HT-29 (cell line): ENCODE measurements at regions not wholly inside any gene's neighbourhood (a gene's known extent, or its start where the extent isn't known, plus 50 kb on each side); places are given as distances from the start of the nearest gene placed in this dataset.

Experiments used
- DNase-seq: peaks from one replicate; pipeline ENCODE4 v3.0.0-alpha.2; 2015; ENCODE audit warnings: low spot score

- no peak for DNase-seq
Observed at GRCh38 chr1:93773049-93773838, 91.6 kb upstream of the BCAR3 start.

DNA sequence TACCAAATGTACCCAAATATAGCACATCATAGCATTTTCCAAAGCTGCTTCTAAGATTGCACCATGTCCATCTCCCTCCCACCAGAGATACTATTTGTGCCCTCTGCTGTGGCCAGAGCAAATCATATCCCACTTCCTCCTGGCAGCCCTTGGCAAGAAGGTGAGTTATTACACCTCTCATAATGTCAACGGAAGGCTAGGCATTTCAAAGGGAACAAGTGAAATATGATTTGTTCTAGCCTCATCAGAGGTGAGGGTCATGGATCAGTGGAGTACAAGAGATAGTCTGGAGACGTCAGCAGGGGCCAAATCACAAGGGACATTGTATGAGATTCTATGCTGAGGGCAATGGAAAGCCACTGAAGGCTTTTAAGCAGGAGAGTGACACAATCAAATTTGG is 90.2 kb upstream of the BCAR3 start:
- DNase-seq = no peak

- DNase-seq = peak; percentile 15
Observed at GRCh38 chr1:93770640-93771039, 89.0 kb upstream of the BCAR3 start.

DNA sequence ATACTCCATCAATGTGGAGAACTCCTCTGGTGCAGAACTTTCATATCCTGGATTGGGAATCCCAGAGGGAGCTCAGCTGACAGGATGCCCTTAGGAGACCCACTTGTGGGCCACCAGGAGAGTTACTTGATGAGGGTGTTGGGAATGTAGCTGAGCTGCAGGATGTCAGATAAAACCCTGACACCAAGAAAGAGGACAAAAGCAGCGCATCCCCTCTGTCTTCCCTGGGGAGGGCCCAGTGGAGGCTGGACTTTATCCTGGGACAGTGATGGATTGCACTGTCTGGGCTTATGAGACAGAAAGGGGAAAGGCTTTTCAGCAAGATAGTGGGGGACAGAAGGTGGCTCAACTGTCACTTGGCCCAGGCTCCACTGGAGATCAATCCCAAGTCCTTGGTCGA is 88.1 kb upstream of the BCAR3 start:
- no peak for DNase-seq

- DNase-seq = no peak
Observed at GRCh38 chr1:93768380-93768863, 86.8 kb upstream of the BCAR3 start.

DNA sequence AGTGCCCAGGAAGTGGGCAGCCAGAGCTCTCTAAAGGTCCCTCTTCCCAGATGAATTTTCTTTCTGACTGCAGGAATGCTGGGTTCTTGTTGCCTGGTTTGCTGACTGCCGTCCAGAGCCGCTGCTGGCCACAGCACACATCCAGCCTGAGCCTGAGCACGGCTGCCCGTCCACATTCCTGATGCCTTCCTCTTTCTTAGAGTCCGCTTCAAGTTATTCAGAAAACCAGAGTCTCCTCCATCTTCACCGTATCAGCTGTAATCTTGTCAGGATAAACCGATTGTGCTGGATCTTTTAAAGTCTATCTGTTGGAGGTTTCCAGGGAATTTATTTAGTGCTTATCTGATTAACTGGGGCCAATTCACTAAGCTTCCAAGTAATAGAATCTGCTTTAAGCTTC is 84.8 kb upstream of the BCAR3 start:
- DNase-seq = no peak

- DNase-seq = no peak
Observed at GRCh38 chr1:93765099-93765498, 83.5 kb upstream of the BCAR3 start.

DNA sequence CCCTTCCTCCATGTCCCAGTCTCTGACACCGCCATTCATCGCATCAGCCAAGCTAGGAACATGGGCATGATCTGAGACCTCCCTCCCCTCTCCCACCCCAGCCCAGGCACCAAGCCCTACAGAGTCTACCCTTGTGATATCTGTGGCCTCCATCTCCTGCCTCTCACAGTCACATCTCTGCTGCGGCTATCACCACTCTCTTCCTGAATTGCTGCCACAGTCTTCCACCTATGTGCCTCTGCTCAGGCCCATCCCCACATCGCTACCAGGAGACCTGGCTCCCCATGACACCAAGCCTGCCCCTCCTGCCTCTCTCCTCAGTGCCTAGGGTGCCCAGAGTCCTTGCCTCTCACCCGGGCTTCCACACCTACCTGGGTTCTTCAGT is 82.7 kb upstream of the BCAR3 start:
- no peak for DNase-seq

DNA sequence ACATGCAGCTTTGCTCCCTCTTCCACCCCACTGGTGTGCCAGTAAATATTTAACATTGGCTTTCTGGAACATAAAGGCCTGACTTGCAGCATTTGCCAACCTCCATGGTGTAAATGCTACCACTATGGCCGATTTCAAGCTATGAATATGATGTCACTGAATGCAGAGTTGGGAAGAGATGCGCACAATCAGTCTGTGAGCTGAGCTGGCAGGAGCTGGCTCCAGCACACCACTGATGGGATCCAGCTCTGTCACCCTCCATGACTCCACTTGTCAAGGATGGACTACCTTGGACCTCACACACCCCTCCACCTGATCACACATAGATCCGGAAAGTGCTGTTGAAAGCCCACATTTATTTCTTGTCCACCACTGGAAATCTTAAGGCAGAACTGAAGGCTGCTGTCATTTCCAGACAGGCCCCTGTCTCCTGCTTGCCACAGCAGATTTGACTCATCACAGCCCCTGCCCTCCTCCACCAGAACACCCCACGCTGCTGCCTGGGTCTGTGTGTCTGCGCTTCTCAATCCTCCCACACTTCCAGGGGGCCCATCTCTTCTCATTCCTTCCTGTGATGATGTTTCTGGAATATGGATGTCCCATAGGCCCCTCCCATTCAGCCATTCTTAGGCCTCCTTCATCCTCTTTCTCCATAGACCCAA is 82.2 kb upstream of the BCAR3 start:
- no peak for DNase-seq

DNA sequence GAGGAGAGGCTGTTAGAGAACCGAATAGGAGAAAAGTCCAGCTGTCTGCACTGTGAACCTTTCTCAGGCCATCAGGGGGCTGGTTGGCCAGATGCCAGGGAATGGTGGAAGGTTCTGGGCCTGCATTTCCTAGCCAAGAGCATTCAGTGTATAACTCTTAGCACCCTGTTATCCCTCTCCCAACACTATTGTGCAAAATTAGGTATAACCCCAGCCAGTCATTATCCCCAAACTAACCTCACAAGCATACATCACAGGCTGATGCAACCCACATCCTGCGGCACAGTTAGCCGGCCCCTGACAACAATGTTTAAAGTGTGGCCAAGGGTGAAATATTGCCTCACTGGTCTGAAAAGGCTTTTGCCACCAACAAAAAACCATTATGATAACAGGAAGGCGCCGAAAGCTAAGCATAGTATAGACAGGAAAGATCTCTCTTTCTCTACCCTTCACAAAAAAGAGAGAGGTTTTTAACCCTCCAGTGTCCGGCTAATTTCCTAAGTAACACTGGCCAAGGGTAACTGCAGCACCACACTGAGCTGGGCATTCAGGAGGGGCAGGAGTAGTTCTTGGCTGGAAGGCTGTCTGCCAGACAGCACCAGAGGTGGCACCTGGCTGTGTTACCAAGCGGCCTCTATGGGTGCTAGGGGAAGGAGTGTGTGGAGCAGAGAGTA is 77.3 kb upstream of the BCAR3 start:
- DNase-seq = peak; percentile 80

DNA sequence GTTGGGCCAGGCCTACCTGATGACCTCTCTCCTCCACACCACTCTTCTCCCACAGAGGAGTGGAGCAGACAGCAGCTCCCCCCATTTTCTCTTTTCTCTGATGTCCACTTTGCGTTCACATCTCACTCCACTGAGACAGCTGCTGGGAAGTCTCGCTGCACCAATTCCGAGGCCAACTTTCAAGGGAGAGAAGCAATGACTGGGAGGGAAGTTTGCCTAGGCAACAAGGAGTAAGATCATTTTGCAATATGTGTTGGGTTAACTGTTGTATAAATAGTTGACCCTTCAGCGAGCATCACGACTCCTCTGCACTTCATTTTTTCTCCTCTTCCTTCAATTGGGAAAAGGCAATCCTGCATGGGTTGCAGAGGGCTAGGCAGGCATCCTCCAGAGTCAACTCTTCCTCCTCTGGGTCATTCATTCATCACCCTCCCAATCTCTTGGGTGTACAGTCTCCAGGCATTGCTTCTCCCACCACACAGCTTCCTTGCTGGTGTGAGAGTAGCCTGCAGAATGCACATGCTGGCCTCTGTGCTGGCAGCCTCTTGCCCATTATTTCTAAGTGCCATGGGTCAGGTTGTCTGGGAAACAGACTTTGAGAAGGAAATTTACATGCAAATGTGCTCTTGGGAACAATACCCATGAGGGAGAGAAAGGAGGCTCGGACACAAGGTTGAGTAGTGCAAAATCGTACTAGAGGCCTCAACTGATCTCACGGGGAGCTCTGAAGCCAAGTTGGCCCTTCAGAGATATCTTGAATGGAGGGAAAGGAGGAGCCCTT is 75.8 kb upstream of the BCAR3 start:
- no peak for DNase-seq

GRCh38 chr1:93756657-93757056 is 75.0 kb upstream of the BCAR3 start:
- no peak for DNase-seq

DNA sequence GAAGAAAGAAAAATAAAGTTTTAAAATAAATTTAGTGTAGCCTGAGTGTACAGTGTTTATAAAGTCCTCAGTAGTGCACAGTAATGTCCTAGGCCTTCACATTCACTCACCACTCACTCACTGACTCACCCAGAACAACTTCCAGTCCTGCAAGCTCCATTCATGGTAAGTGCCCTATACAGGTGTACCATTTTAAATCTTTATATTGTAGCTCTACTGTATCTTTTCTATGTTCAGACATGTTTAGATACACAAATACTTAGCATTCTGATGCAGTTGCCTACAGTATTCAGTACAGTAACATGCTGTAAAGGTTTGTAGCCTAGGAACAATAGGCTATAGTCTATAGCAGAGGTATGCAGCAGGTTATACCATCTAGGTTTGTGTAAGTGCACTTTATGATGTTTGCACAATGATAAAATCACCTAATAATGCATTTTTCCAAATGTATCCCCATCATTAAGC is 73.6 kb upstream of the BCAR3 start:
- peak; percentile 62 for DNase-seq

GRCh38 chr1:93753791-93754763 is 72.4 kb upstream of the BCAR3 start:
- DNase-seq = peak; percentile 32

DNA sequence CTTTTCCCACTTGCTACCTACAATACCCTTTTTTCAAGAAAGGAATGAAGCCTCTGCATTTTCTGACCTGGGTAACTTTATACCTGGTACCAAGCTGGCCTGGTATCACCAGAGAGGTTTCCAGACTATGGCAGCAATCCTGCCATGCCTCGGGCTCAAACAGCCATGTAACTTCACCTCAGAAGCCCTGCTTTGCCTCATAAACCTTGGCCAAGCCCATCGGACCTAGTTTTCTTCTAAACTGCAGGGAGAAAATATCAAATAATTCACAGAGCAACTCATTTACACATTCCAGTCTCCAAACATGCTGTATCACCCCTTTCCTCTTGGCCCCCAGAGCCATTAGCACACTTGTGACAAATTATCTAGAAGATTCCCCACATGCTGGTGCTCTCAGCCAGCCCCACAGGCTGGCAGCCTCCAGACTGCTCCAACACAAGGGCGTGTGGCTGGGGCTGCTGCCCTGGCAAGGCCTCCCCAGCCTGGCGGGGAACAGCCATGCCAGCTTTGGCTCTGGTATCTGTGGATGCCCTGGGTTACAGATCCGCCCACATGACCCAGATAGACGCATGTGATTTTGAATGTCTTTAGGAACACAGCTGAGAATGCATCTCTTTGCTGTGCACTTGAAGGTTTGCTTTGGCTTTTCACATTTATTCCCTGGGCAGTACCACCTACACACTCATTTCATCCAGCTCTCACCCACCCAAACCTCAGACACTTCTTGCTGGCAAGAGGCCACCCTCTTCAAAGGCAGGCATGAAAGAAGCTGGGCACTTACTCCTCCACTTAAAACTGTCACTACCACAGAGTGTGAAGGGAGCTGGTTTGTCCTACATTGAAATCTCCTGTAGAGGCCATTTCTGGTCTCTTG is 70.0 kb upstream of the BCAR3 start:
- DNase-seq = no peak

- no peak for DNase-seq
Observed at GRCh38 chr1:93750955-93751354, 69.3 kb upstream of the BCAR3 start.

DNA sequence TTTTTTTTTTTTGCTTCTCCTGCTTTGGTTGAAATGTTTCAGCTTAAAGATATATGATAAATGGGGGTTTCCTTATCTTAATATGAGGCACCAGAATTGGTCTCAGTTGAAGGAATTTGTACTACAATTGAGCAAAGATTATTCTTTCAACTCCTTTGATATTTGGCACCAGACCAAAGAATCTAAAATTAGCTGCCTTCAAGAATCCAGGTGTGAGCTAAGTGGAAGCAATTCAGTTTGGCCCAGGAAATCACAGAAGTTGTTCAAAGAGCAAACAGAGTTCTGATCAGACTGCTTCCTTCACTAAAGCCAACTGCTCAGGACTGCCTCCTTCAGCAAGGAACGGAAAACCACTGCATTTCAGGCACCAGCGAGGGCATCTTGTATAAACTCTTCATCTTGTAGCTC is 68.3 kb upstream of the BCAR3 start:
- peak; percentile 68 for DNase-seq

GRCh38 chr1:93749487-93749886 is 67.8 kb upstream of the BCAR3 start:
- no peak for DNase-seq

DNA sequence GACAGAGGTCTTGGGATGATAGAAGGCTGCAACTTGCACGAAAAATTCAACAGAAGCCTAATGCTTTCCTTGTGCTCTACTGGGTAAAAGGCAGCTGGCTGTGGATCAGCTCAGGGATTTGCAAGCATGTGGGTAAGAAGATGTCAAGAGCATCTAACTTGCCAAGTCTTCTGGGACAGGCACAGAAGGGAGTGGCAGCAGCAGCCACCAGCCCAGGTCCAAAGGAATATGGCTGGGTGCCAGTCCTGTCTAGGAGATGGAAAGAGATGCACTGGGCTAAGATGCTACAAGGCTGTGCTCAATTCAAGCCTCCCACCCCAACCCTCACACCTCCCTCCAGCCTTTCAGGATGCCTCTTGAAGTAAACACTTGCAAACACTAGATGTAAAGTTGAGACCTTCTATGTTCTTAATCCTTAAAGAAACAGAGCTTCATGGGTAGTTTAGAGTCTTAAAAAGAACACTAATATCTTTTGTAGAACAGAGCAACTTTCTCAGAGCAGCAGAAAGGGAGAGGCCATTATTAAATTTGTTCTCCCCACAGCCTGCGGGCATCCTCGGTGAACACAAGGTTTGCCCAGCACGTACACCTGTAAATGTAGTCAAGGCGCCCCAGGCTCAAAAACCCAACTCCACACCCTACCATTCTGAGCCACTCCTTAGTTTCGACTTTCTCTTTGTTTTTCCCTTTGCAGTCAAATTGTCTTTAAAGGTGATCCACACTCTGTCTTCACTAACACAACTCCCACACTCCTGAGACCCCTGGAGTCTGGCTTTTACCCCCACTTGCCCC is 64.6 kb upstream of the BCAR3 start:
- no peak for DNase-seq
